Colonic mucosa (tissue), 4 donors: ENCODE measurements at regions not wholly inside any gene's neighbourhood (a gene's known extent, or its start where the extent isn't known, plus 50 kb on each side); places are given as distances from the start of the nearest gene placed in this dataset.

Experiments used
- DNase-seq: peaks from one replicate; pipeline ENCODE4 v3.0.0-alpha.2; 2020
- H3K27ac ChIP-seq: fragments of 200-600 bp; one replicate; pipeline ENCODE4 v1.8.0; 2021
- H3K27me3 ChIP-seq: fragments of 200-600 bp; one replicate; pipeline ENCODE4 v1.8.0; 2021
- H3K36me3 ChIP-seq: fragments of 200-600 bp; one replicate; pipeline ENCODE4 v1.8.0; 2021
- H3K4me1 ChIP-seq: fragments of 200-600 bp; one replicate; pipeline ENCODE4 v1.8.0; 2021; ENCODE audit warnings: mild to moderate bottlenecking
- H3K4me3 ChIP-seq: fragments of 200-600 bp; one replicate; pipeline ENCODE4 v1.8.0; 2021
- H3K9ac ChIP-seq, 2 donors: one replicate each; pipeline ENCODE4 v1.7.0; 2013; ENCODE audit warnings: control low read depth in 2 of 2, low read depth in 2 of 2, low read length in 2 of 2
- H3K9me3 ChIP-seq: fragments of 200-600 bp; one replicate; pipeline ENCODE4 v1.8.0; 2021
- intact Hi-C: fragments of 100-400 bp; cut with DNase I; formaldehyde crosslinking; loops from one replicate; pipeline ENCODE4 v1.14.1; 2022
- TF ChIP-seq, protein P1 (sequence below): fragments of 200-600 bp; IDR thresholded peaks from one replicate; pipeline ENCODE4 v1.8.0; 2022; ENCODE audit warnings: antibody characterized with exemption, mild to moderate bottlenecking
- donor health status: healthy.
- donor health status: DM: no; HTN: no; CAD: no.
- donor health status: DM: no; HTN: no; CAD: no.

DNA sequence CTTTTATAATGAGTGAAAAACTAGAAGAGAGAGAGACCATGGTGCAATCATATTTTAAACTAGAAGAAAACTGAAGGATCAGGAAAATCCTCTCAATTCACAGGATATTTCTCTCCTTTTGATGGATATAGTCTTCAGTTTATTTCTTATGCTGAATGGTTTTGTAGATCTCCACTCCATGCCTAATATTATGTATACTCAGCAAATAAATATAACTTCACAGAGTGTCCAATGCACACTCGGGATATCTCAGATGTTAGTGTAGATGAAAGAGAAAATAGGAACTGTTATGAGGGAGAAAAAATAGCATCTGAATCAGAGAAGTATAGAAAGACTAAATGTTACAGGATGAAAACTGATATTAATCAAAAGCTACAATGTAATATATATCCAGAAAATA is 1324.5 kb upstream of the PIK3C3 start:
- no peak overlapping the region for H3K9ac ChIP-seq
- intact Hi-C loops: no loop called here
- H3K27me3 ChIP-seq: no peaks in the 10 kb centered on the region
- DNase-seq: no peak
- H3K36me3 ChIP-seq: no peaks in the 10 kb centered on the region
- H3K4me3 ChIP-seq: no peak overlapping the region
- no peaks in the 10 kb centered on the region for H3K9me3 ChIP-seq
- no peak overlapping the region for H3K27ac ChIP-seq
- no peaks in the 10 kb centered on the region for H3K4me1 ChIP-seq
- TF ChIP-seq, protein P1, sequence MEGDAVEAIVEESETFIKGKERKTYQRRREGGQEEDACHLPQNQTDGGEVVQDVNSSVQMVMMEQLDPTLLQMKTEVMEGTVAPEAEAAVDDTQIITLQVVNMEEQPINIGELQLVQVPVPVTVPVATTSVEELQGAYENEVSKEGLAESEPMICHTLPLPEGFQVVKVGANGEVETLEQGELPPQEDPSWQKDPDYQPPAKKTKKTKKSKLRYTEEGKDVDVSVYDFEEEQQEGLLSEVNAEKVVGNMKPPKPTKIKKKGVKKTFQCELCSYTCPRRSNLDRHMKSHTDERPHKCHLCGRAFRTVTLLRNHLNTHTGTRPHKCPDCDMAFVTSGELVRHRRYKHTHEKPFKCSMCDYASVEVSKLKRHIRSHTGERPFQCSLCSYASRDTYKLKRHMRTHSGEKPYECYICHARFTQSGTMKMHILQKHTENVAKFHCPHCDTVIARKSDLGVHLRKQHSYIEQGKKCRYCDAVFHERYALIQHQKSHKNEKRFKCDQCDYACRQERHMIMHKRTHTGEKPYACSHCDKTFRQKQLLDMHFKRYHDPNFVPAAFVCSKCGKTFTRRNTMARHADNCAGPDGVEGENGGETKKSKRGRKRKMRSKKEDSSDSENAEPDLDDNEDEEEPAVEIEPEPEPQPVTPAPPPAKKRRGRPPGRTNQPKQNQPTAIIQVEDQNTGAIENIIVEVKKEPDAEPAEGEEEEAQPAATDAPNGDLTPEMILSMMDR: no peak

DNA sequence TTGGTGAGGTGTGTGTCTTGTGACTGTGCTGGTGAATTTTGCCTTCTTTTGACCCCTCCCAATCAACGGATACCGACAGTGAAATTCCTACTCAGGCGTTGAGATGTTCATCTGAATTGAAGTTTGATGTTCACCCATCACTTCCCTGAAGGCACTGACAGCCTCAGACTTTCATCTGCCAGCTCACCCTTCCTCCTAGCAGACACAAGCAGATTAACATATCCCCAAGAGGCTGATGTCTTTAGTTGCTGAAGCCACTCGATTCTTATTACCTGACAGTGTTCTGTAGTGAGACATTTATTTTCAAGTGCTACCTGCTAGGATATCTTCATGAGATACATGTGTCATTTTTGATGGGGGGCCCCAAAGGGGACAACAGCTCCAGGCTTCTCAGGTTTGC is 1330.1 kb upstream of the PIK3C3 start:
- Histone ChIP-seq H3K27me3 (no peaks in the 10 kb centered on the region), H3K4me3 (no peak overlapping the region)
- intact Hi-C loops: no loop called here

DNA sequence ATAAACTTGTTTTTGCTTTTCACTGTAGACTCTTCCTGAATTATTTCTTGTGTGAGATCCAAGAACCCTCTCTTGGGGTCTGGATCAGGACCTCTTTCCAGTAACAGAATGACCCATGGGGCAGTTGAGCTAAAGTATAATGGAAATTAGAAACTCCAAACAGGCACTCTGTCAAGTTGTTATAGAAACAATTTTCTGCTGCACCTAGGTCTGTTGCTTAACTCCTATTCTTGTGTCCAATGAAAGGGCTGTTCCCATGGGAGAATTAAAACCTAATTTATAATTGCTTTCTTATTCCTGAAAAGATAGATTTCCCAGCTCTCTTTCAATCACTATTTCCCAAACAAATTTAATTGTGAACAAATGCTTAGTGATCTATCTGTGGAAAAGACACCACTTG is 1341.3 kb upstream of the PIK3C3 start:
- H3K9me3 ChIP-seq: no peaks in the 10 kb centered on the region
- H3K4me3 ChIP-seq: no peak overlapping the region
- no peak for DNase-seq
- intact Hi-C loops: no loop called here
- TF ChIP-seq, protein P1: no peak
- no peaks in the 10 kb centered on the region for H3K27me3 ChIP-seq
- no peaks in the 10 kb centered on the region for H3K4me1 ChIP-seq
- H3K9ac ChIP-seq: no peak overlapping the region
- H3K27ac ChIP-seq: no peak overlapping the region
- H3K36me3 ChIP-seq: no peaks in the 10 kb centered on the region

More for the DNA sequence above, 1330.1 kb upstream of the PIK3C3 start:
- no peak for DNase-seq
- Histone ChIP-seq H3K9me3 (no peaks in the 10 kb centered on the region), H3K4me1 (no peaks in the 10 kb centered on the region), H3K36me3 (no peaks in the 10 kb centered on the region), H3K27ac (no peak overlapping the region), H3K9ac (no peak overlapping the region)
- TF ChIP-seq, protein P1: no peak

DNA sequence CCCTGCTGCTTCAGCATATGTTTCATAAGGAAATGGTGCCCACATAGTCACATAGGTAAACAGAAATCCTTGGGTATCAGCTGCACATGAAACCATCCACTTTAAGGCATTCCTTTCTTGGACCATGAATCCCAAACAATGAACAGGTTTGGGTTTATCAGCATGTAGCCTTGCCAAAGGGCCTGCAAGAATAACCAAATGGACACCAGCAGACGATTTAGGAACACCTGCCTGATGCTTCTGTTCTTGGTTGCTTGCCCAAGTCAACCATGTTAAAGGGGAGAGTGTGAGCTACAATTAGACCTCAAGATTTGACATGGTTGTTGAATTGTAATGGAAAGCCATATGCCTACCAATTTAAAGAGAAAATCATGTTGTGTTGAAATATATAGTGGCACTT is 1342.7 kb upstream of the PIK3C3 start:
- TF ChIP-seq, protein P1: no peak

DNA sequence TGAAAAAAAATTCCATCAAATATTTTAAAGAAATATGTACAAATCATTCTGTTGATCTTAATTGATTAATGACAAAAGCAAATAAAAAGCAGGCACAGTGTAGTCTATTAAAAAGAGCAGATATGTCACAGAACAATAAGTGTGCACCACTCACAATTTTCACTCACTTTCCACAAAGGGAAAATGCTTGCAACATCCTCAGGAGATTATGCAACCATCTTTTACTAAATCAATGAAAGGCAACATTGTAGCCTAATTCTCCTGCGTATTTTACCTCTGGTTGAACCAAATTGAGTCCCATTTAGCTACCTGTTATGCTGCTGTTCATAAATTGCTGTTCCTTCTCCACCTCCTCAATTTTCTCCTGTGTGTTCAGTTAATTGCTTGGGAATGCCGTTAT is 1346.8 kb upstream of the PIK3C3 start:
- H3K4me3 ChIP-seq: no peak overlapping the region
- H3K36me3 ChIP-seq: no peaks in the 10 kb centered on the region
- no peak for DNase-seq
- no peaks in the 10 kb centered on the region for H3K27me3 ChIP-seq
- intact Hi-C loops: no loop called here
- no peak overlapping the region for H3K9ac ChIP-seq
- no peak overlapping the region for H3K27ac ChIP-seq
- no peaks in the 10 kb centered on the region for H3K9me3 ChIP-seq
- no peaks in the 10 kb centered on the region for H3K4me1 ChIP-seq
- TF ChIP-seq, protein P1: no peak

More for the DNA sequence above, 1342.7 kb upstream of the PIK3C3 start:
- Histone ChIP-seq H3K9ac (no peak overlapping the region), H3K36me3 (no peaks in the 10 kb centered on the region), H3K9me3 (no peaks in the 10 kb centered on the region), H3K27ac (no peak overlapping the region), H3K4me1 (no peaks in the 10 kb centered on the region), H3K4me3 (no peak overlapping the region), H3K27me3 (no peaks in the 10 kb centered on the region)
- intact Hi-C loops: no loop called here
- DNase-seq: no peak
